ENCODE measurements at regions not wholly inside any gene's neighbourhood (a gene's known extent, or its start where the extent isn't known, plus 50 kb on each side); places are given as distances from the start of the nearest gene placed in this dataset.
"Not testable (repeated sequence)": the region's sequence is repeated elsewhere in the genome, so short reads cannot be mapped to it uniquely, and the experiment has no call there.

DNA sequence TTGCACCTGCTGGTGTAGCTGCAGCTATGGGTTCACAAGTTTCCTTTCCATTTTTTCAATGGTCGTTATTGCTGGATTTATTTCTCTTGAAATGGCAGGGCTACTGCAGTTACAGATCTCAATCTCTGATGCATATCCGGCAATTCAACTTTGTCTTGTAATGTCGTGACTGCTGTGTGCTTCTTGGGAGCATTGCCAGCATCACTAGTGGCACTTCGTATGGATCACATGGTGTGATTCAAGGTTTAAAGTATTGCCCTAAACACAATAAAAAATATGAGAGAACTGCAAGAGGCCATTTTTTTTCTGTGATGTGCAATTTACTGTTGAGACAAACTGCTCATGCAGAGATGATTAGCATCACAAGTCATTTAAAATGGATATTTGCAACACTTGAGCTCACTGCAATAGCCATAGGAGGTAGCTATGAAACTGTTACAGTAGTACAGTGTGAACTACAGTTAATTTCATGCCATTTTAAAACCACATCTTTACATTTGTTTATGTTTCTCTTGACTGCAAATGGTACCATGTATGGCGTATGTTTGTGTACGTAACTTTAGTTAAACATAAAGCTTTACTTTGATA is 217.4 kb upstream of the PDE3A start:
- TF ChIP-seq, protein P1, sequence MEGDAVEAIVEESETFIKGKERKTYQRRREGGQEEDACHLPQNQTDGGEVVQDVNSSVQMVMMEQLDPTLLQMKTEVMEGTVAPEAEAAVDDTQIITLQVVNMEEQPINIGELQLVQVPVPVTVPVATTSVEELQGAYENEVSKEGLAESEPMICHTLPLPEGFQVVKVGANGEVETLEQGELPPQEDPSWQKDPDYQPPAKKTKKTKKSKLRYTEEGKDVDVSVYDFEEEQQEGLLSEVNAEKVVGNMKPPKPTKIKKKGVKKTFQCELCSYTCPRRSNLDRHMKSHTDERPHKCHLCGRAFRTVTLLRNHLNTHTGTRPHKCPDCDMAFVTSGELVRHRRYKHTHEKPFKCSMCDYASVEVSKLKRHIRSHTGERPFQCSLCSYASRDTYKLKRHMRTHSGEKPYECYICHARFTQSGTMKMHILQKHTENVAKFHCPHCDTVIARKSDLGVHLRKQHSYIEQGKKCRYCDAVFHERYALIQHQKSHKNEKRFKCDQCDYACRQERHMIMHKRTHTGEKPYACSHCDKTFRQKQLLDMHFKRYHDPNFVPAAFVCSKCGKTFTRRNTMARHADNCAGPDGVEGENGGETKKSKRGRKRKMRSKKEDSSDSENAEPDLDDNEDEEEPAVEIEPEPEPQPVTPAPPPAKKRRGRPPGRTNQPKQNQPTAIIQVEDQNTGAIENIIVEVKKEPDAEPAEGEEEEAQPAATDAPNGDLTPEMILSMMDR (IDR thresholded peaks at IDR 0.05) = no peak
- H3K4me1 ChIP-seq = no peaks in the 10 kb centered on the region
- no peak overlapping the region for H3K4me3 ChIP-seq (ENCODE audit: low read depth, low read length)
- no peaks in the 10 kb centered on the region for H3K79me2 ChIP-seq
- H3K9me3 ChIP-seq (ENCODE audit: control insufficient read depth, low read length) = no peaks in the 10 kb centered on the region
- no peak overlapping the region for H2AFZ ChIP-seq
- H3K27me3 ChIP-seq (ENCODE audit: control insufficient read depth, insufficient read depth, low read length) = no peaks in the 10 kb centered on the region
- H3K4me2 ChIP-seq (ENCODE audit: low read length) = no peak overlapping the region
- no peak overlapping the region for H3K9ac ChIP-seq
- H3K36me3 ChIP-seq (ENCODE audit: control insufficient read depth, insufficient read depth, low read length) = no peaks in the 10 kb centered on the region
- no peak overlapping the region for H3K27ac ChIP-seq

DNA sequence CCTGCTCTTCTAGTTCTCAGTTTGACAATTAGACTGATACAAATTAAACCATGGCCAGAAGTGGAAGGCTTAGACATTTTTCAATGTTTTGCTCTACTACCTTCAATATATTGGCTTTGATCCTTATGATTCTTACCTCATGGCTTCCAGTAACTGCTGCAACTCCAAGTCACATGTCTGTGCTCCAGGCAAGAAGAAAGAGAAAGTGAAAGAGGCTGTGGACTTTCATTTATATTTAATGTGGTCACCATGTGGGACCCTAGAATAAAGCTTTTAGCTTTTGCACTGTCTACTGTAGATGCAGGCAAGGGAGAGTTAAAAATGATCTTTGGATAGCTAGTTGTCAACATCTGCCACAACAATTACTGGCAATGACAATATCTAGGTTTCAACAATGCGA is 214.3 kb upstream of the PDE3A start:
- Histone ChIP-seq H2AFZ (no peak overlapping the region), H3K79me2 (no peaks in the 10 kb centered on the region), H3K27ac (no peak overlapping the region), H3K4me2 (ENCODE audit: low read length) (no peak overlapping the region), H3K9ac (no peak overlapping the region), H3K4me1 (no peaks in the 10 kb centered on the region), H3K27me3 (ENCODE audit: control insufficient read depth, insufficient read depth, low read length) (no peaks in the 10 kb centered on the region), H3K36me3 (ENCODE audit: control insufficient read depth, insufficient read depth, low read length) (no peaks in the 10 kb centered on the region), H3K9me3 (ENCODE audit: control insufficient read depth, low read length) (no peaks in the 10 kb centered on the region), H3K4me3 (ENCODE audit: low read depth, low read length) (no peak overlapping the region)
- TF ChIP-seq, protein P1 (IDR thresholded peaks at IDR 0.05) = no peak

DNA sequence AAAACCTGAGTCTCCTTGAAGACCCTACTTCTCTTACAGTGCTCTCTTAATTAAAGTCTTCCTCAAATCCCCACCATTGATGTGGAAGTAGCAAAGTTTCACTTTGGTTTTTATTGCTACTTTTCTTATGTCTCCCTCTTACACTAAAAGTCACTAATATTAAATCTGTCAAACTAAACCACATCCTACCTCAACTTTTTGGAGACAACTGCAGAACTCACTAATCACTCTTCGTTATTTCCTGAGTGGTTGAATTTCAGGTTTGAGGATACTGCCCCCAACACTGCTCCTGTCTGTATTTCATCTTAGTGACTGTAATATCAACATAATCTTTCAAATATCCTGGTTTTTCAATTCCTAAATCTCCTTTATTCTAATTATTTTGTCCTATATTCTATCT is 213.0 kb upstream of the PDE3A start:
- H3K79me2 ChIP-seq = no peaks in the 10 kb centered on the region
- H3K27me3 ChIP-seq (ENCODE audit: control insufficient read depth, insufficient read depth, low read length) = no peaks in the 10 kb centered on the region
- TF ChIP-seq, protein P1 (IDR thresholded peaks at IDR 0.05) = no peak
- no peak overlapping the region for H3K4me3 ChIP-seq (ENCODE audit: low read depth, low read length)
- H3K9ac ChIP-seq = no peak overlapping the region
- H3K36me3 ChIP-seq (ENCODE audit: control insufficient read depth, insufficient read depth, low read length) = no peaks in the 10 kb centered on the region
- no peak overlapping the region for H3K4me2 ChIP-seq (ENCODE audit: low read length)
- no peaks in the 10 kb centered on the region for H3K4me1 ChIP-seq
- H3K27ac ChIP-seq = no peak overlapping the region
- H3K9me3 ChIP-seq (ENCODE audit: control insufficient read depth, low read length) = no peaks in the 10 kb centered on the region
- H2AFZ ChIP-seq = no peak overlapping the region

DNA sequence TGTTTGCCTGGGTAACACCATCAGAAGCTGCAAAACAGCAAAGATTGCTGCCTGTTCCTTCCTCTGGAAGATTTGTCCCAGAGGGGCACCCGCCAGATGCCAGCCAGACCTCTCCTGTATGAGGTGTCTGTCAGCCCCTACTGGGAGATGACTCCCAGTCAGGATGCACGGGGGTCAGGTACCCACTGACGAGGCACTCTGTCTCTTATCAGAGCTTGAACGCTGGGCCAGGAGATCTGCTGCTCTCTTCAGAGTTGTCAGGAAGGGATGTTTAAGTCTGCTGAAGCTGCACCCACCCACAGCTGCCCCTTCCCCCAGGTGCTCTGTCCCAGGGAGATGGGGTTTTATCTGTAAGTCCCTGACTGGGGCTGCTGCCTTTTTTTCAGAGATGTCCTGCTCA is 207.4 kb upstream of the PDE3A start:
- not testable (repeated sequence) for H3K9ac ChIP-seq; H3K4me3 ChIP-seq (ENCODE audit: low read depth, low read length); H2AFZ ChIP-seq; H3K27ac ChIP-seq; H3K4me2 ChIP-seq (ENCODE audit: low read length); H3K79me2 ChIP-seq; H3K9me3 ChIP-seq (ENCODE audit: control insufficient read depth, low read length); H3K27me3 ChIP-seq (ENCODE audit: control insufficient read depth, insufficient read depth, low read length); H3K4me1 ChIP-seq; H3K36me3 ChIP-seq (ENCODE audit: control insufficient read depth, insufficient read depth, low read length)

DNA sequence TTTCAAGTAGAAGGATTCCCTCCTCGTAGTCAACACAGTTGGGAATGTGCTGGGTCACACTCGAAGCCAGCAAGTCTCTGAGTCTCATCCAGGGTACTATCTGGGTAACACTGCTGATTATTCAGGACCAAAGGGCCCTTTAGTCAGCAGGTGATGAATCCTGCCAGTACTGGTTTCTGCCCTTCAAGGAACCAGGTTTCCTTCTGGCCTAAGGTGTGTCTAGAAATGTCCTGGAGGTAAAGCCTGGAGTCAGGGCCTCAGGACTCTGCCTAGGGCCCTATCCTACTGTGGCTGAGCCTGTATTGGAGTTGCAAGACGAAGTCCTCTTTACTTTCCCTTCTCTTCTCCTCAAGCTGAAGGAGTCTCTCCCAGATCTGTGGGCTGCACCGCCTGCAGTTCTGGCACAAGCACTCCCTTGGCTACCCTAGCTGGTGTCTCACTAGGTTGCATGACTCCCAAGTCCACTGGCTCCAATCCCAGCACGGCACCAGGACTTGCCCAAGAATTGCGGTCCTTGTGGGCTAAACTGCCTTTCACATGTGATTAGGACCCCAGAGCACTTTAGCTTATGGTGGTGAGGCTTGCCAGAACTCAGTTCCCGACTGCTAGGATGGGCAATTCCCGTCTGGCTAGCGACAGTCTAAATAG is 193.7 kb upstream of the PDE3A start:
- Histone ChIP-seq H3K27me3 (ENCODE audit: control insufficient read depth, insufficient read depth, low read length) (no peaks in the 10 kb centered on the region), H3K4me1 (no peaks in the 10 kb centered on the region), H3K27ac (no peak overlapping the region), H3K4me3 (ENCODE audit: low read depth, low read length) (no peak overlapping the region), H2AFZ (no peak overlapping the region), H3K79me2 (no peaks in the 10 kb centered on the region), H3K36me3 (ENCODE audit: control insufficient read depth, insufficient read depth, low read length) (no peaks in the 10 kb centered on the region), H3K9me3 (ENCODE audit: control insufficient read depth, low read length) (no peaks in the 10 kb centered on the region), H3K9ac (no peak overlapping the region), H3K4me2 (ENCODE audit: low read length) (no peak overlapping the region)
- TF ChIP-seq, protein P1 (IDR thresholded peaks at IDR 0.05) = no peak

Data from parathyroid adenoma (tissue), 2 donors.